ENCODE measurements at regions not wholly inside any gene's neighbourhood (a gene's known extent, or its start where the extent isn't known, plus 50 kb on each side); places are given as distances from the start of the nearest gene placed in this dataset.
A peak's percentile ranks its signal among the peaks of the same experiment; 100 is the strongest.

DNA sequence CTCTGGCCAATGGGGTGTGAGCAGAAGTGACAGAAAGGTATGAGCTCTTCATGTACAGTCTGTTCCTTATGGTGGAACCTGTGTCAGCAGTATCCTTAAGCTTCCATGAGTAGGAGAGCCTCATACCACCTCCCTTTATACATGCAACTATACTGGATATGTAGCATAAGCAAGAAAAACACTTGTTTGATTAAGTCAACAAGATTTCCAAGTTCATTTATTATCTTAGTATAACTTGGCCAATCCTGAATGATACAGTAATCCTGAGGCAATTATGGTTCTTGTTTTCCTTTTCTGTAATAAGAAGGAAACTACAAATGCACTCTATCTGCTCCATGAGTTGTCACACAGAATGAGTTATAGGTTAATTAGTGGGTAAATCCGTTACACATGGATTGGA, 409.6 kb upstream of the ID4 start:
- FAIRE-seq (no peak), DNase-seq (ENCODE audit: insufficient read length, low spot score) (no peak)

DNA sequence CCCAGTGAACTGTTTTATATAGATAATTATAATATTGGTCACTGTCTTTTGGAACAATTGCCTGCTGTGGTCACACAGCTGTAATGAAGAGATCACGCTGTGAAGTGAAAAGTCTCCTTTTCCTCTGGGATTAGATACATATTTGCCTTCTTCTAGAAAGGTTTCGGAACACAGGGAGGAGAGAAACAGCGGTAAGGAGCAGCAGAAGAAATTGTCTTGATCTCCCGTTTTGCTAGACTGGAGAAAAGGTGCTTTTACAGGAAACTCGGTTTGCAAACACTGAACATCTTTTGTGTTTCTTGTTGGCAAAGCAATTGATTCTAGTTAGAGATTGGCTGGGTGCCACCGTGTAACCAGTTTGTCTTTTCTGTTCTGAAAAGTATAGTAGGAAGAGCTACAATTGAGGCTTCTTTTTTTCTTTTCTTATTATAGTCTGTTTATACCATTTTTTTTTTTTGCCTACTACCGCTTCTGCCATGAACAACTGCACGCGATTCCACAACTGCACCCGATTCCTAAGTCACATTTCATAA, 404.1 kb upstream of the ID4 start:
- FAIRE-seq (no peak), DNase-seq (ENCODE audit: insufficient read length, low spot score) (no peak)

DNA sequence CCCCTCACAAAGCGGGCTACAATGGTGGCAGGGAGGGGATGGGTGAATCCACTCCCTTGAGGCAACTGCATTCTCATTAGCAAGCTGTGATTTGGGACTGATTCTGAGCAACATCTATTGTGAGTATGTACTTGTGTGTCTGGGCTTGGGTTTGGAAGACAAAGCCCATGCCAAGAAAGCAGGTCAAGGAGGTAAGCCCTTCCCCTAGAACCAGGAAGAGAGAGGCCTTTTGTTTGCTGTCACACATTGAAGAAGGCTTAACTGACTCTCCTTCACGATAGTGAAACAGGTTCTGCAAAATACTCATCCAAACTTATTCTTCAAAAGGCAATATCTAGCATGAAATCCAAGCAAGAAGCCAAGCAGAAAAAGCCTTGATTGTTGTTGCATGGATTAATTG, 403.1 kb upstream of the ID4 start:
- FAIRE-seq (no peak), DNase-seq (ENCODE audit: insufficient read length, low spot score) (no peak)

DNA sequence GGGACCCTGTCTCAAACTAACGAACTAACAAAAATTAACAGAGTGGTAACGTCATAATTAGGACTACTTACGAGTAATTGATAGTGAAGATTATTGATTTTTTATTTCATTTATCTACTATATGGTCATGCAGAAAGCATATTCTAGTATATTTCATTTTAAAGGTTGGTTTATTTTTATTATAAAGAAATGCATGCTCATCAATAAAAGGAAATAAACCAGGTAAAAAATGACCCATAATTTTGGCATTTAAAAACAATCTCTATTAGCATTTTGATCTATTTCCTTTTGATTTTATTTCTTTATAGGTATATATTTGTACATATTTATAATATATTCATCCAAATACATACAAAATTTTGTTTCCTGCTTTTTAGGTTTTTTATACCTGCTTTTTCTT, 401.4 kb upstream of the ID4 start:
- DNase-seq (ENCODE audit: insufficient read length, low spot score) (no peak), FAIRE-seq (no peak)

DNA sequence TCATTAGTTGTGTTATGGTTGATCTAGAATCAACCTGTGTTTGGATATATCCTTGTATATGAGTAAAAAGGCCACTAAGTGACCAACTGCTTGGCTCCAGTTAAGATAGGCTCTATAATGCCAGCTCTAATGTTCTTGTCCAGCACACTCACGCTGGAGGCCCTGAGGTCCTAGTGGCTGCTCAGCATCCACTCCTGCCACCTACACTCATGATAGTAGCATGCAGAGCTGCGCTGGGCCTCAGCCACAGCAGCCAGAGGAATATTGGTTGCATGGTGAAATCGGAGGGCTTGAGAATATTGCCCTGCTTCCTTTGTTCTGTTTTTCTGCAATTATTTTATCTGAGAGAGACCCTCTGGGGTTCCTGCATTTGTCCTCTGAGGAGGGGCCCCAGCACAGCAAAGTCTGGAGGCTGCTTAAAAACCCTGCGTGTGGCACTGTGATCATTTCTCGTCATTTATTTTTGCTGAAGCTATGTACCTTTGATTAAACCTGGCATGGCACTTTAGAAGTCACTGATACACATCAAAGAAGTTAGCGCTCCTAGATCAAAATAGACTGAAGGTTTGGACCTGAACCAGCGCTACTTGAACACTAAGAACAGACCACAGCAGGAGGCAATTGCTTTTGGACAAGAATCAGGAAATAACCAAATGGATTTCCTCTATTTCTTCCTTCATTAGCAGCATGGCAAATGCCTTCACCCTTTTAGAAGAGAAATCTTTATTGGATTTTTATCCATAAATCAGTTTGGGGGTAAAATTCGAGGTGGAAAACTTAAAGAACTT, 398.4 kb upstream of the ID4 start:
- DNase-seq (ENCODE audit: insufficient read length, low spot score) (no peak), FAIRE-seq (no peak)

DNA sequence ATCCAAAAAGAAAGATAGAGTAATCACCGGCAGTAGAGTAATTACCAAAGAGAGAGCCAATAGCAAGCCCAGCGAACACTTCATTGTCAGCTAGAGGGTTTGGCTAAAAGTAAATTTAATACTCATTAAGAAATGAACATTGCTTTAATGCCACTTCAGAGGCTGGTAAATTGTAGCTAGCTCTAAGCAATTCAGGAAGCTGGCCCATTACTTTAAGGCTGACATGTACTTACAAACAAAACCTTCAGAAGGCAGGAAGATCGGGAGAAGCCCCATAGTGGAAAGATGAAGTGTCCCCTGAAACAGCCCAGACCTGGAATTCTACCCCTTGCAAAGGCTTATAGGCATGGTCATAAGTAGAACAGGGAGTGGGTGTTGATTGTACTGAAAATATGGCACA, 396.6 kb upstream of the ID4 start:
- DNase-seq (ENCODE audit: insufficient read length, low spot score) (no peak), FAIRE-seq (no peak)

DNA sequence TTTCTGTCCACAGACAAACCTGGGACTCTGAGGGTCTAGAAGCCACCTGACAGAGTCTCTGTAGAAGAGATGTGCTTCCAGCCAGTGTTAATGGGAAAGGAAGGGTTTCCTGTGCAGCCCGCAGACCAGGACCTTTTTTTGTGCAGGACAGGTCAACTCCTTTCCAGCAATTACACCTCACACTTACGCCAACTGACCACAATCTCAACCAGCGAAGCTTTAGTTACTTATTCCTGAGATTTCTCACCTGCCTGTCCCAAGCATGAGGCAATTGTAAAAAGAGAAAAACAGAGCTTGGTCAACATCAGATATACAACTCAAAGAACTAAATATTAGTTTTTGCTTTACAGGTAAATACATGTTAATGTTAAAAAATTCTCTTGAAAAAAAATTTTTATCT, 393.8 kb upstream of the ID4 start:
- no peak for FAIRE-seq
- no peak for DNase-seq (ENCODE audit: insufficient read length, low spot score)

DNA sequence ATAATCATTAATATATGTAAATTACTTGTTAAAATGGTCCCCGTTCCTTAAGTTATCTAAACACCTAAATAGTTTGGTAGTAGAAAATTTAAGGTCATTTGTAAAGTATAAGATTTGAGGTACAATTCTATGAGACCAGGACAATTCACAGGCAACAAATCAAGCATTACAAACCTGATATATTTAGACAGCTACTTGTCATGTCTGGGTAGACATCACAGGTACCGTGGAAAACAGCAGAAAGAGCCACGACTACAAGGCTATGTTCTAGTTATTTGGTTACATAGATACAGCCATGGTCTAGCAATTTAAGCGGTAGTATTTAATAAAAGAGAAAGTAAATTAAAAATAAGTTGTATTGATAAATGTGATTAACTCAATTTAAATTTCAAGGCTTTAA, 393.1 kb upstream of the ID4 start:
- no peak for DNase-seq (ENCODE audit: insufficient read length, low spot score)
- FAIRE-seq: no peak

DNA sequence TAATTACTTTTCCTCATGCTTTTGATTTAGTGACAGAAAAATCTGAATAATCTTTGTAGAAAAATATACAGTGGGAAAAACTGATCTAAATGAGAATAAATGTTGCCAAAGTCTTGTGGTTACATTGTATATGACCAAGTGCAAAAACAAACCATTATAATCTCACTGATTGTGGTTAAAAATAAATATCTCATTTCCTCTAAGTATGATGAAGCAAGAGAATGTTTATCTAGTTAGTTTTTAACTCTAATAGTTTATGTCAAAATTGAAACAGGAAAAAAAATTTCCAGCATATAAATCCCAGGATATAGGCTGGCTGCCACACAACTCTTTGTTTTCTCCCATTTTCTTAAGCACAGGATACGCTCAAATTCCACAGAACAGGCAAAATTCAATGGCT, 392.7 kb upstream of the ID4 start:
- FAIRE-seq (no peak), DNase-seq (ENCODE audit: insufficient read length, low spot score) (no peak)

DNA sequence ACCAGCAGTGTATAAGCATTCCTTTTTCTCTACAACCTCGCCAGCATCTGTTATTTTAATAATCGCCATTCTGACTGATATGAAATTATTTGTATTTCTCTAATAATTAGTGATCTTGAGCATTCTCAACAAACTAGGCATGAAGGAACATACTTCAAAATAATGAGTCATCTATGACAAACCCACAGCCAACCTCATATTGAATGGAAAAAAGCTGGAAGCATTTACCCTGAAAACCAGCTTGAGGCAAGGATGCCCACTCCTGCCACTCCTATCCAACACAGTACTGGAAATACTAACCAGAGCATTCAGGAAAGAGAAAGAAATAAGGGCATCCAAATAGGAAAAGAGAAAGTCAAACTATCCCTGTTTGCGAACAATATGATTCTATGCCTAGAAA, 390.6 kb upstream of the ID4 start:
- DNase-seq (ENCODE audit: insufficient read length, low spot score) (no peak), FAIRE-seq (no peak)

DNA sequence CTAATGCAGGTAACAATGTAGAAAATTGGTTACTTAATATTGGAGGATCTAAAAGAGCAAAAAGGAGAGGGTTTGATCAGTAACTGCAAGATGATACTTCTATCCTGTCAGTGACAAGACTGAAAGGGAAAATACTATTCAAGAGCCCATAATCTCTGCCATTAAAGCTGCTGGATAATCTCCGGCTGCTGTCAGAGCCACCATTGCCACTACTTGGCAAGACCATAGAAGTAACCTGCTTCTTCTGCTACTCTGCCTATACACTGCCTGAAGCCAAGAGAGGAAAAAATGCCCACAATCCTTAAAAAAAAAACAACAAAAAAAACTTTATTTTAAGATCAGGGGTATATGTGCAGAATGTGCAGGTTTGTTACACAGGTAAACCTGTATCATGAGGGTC, 386.5 kb upstream of the ID4 start:
- FAIRE-seq (no peak), DNase-seq (ENCODE audit: insufficient read length, low spot score) (no peak)

DNA sequence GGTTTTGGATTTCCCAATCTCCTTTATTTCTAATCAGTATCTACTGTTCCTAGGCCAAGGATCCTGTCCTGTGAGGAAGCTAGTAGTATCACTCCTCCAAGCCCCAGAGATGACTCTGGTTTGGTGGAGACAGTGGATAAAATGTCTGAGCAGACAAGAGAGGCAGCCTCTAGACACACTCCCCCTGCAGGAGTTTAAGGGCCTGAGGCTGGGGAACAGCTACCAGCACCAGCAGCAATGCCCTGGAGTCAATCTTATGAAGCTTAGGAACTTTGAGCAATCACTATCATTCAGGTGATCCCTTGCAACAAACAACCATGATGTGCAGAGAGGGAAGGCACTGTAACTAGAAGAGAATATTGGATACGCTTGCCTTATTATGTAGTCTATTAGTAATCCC, 384.7 kb upstream of the ID4 start:
- FAIRE-seq: no peak
- no peak for DNase-seq (ENCODE audit: insufficient read length, low spot score)

DNA sequence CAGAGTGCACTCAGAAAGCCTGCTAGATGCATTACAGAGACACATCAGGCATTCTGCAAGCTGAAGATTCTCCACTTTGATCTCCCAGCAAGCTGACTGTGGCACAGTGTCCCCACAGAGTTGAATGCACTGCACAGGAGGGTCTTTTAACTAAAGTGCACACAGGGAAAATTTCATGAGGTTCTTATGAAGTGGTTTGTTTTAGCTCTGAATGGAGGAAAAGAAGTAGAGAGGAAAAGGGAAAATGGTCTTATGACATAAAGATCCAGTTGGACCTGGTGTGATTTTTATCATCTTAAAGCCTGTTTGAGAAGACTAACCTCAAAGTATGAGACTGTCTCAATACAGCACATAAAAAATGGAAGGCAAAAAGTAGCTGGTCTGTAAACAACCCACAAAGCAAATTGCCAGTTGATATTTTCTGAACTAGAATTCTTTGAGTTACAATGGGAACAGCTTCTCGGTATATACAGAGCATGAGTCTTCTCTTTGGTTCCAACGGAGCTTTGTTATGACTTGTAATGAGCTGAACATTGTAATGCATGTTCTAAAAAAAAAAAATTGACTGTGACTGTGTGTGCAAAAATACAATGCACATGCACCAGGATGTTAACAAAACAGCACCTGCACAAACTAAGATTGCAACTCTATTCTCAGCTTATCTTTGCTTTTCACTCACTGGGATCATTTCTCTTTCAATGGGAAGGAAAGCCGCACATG, 383.0 kb upstream of the ID4 start:
- DNase-seq (ENCODE audit: insufficient read length, low spot score) (no peak), FAIRE-seq (no peak)

DNA sequence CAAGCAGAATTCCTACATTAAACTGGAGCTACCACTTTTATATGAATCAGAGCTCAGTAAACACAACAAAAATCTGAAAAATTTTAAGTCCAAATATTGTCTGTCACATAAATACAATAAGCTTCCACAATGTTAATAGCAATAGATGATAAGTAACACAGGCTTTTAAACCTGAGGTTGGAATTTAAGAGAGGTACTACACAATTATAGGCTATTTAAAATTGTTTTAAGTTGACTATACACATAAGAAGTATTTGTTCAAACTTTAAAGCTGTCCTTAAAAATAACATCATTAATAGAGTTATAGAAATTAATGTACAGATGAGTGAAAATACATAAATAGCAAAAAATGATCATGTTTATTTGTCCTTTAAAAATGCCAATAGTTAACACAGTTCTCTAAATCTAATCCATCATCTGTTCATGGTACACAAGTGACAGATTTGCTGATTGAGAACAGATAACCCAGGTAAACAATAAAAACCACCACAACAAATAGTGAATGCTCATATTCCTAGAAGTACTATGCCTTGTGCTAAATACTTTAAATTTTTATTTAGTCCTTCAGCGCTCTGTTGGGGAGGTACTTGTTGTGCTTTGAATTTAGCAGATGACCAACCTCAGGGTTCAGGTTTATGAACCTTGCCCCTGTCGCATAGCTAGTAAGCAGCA, 382.3 kb upstream of the ID4 start:
- DNase-seq (ENCODE audit: insufficient read length, low spot score) (no peak), FAIRE-seq (no peak)

DNA sequence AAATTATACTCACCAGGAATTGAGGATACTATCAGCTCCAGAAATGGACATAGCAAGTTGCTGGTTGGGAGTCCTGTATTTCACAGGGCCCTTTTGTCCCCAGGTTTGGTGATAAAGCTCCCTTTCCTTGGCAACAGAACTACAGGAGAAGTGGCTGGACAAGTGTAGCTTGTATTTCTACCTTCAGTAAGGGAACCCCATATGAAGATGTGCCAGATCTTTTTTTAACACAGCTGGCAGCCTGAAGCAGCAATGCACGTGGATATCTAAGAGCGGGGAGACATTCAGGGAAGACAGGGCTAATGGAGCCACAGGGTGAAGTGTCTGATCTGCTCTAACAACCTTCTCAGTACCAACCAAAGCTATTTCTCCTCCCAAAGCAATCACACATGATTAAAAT, 373.9 kb upstream of the ID4 start:
- no peak for DNase-seq (ENCODE audit: insufficient read length, low spot score)
- no peak for FAIRE-seq

DNA sequence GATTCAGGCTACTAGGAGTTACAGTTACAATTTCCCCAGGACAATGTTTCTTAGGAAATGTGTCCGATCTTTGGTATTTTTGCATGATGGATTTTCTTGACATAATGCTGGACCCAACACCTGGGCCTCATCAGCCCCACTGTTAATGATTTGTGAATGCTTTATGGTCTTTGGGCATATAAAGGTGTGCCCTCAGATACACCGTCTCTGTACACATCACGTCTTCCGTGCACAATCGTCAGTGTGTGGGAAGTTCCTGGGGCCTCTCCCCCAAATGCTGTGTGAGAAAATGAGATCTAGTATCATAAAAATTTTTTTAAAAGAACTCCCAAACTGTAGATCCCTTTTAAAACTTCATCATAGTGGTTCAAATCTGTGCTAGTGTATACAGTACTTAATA, 373.2 kb upstream of the ID4 start:
- no peak for FAIRE-seq
- DNase-seq (ENCODE audit: insufficient read length, low spot score): no peak

DNA sequence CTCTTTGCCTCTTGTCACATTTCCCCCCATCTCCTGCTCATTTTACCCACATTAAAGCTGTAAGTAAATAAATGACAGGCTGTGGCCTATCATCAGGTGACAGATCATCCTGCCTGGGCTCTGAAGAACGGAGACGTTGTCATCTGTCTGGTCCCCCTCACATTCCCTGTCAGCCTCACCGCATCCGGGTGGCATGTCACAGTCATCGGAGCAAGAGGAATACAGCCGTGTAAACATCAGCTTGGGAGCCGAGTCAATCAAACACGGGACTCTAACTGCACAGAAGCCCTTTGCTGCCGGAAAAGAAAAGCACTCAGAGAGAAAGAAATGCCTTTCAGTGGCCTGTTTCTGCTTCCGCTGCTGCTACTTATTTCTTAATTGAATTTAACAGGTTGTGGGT, 371.9 kb upstream of the ID4 start:
- FAIRE-seq (no peak), DNase-seq (ENCODE audit: insufficient read length, low spot score) (no peak)

DNA sequence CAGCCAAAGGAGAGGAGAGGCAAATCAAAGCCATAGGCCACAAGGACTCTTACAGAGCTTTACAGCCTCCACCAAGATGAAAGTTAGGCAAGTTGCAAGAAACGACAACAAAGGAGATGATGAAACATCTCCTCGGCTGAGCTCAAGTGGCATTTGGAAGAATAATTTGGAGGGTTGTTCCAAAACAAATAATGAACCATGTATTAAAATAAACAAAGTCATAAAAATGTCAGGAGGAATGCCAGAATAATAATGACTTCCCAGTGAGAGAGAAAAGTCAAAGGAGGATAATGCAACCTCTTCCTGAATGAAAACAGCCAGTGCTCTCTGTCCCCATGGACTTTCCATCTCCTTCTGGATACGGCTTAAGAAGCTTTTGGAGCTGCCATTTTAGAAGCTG, 371.4 kb upstream of the ID4 start:
- peak; percentile 29 for DNase-seq (ENCODE audit: insufficient read length, low spot score)
- no peak for FAIRE-seq

DNA sequence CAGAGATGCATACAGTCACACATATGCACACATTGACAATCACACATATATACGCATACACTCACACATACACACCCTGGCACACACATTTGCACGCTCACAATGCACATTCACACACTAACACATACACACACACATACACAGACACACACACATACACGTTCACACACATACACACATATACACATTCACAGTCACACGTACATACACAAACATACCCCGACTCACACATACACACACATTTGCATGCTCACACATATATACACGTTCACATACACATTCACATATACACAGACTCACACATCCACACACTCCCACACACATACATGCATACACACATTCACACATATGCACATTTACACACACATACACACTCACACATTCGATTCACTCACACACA, 366.8 kb upstream of the ID4 start:
- DNase-seq (ENCODE audit: insufficient read length, low spot score) (no peak), FAIRE-seq (peak; percentile 97)

DNA sequence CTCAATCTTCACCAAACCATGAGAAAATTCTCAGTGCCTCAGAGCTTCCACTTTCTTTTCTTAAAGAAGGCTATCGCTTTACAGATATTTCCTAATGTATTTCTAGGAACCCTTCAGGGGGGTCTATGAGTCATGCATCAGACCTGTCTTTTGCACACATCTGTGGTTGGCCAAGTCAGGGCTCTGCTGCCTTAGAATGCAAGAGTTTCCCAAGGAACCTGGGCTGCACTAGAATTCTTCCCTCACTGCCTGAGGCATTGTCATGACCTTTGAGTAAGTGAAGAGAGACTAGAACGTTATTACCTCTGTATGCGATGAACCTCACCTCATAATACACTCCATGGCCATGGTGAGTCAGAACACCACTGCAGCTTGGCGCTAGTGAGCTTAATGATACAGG, 365.0 kb upstream of the ID4 start:
- DNase-seq (ENCODE audit: insufficient read length, low spot score) (peak; percentile 46), FAIRE-seq (peak; percentile 63)

DNA sequence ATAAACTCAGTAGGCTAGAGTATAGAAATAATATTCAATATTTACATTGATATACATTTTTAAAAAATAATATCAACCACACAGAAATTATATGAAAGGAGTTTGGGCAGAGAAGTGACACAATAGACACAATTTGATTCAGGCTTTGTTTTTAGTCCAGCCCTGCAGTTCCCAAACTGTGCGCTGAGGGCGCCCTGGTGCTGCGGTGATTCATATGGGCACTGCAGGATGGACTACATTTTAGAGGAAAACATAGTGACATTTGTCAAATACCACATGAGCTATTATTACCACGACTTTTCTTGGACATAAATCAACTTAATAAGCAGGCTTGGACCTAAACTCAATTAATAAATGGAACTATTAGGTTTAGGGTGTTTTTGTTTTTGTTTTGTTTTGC, 364.3 kb upstream of the ID4 start:
- no peak for DNase-seq (ENCODE audit: insufficient read length, low spot score)
- FAIRE-seq: no peak

DNA sequence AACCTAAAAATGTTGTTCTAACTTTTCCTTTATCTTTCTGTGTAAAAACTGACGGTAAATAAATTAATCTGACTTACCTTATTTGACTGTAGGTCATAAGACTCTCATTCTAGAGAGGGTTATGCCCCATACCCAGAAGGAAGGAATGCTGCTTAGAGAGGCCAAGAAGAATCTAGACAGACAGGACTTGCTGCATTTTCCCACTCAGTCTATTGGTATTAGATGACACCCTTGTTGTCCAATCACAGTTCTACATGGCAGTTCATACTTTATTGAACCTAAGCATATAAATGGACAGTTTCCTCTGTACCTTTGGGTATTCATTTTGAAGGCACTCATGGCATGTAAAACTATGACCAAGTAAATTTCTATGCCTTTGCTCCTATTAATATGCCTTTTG, 359.6 kb upstream of the ID4 start:
- FAIRE-seq: no peak

More for the DNA sequence above, 359.6 kb upstream of the ID4 start:
- DNase-seq (ENCODE audit: insufficient read length, low spot score): no peak

Data from HTR-8/SVneo (cell line).